HEK293 (cell line): ENCODE measurements at regions not wholly inside any gene's neighbourhood (a gene's known extent, or its start where the extent isn't known, plus 50 kb on each side); places are given as distances from the start of the nearest gene placed in this dataset.
A peak's percentile ranks its signal among the peaks of the same experiment; 100 is the strongest.

Experiments used
- FEZF1 ChIP-seq: fragments of 450-650 bp; formaldehyde crosslinking; IDR thresholded peaks from 2 replicates; pipeline ENCODE4 v1.5.1; 2016; ENCODE audit warnings: missing biosample characterization, missing genetic modification characterization
- GLI4 ChIP-seq: fragments of 450-650 bp; formaldehyde crosslinking; IDR thresholded peaks from 2 replicates; pipeline ENCODE4 v1.5.1; 2016; ENCODE audit warnings: missing biosample characterization, missing genetic modification characterization
- GLIS1 ChIP-seq: fragments of 450-650 bp; formaldehyde crosslinking; IDR thresholded peaks from 2 replicates; pipeline ENCODE4 v1.5.1; 2016; ENCODE audit warnings: missing biosample characterization, missing genetic modification characterization
- MZF1 ChIP-seq: fragments of 450-650 bp; formaldehyde crosslinking; IDR thresholded peaks from 2 replicates; pipeline ENCODE4 v1.5.1; 2017; ENCODE audit warnings: missing biosample characterization, missing genetic modification characterization, borderline replicate concordance
- PBX3 ChIP-seq: sonication (generic); formaldehyde crosslinking; IDR thresholded peaks from 2 replicates; pipeline ENCODE4 v1.8.1; 2022; ENCODE audit warnings: mild to moderate bottlenecking, moderate library complexity, missing genetic modification reagents
- PRDM1 ChIP-seq: fragments of 450-650 bp; formaldehyde crosslinking; IDR thresholded peaks from 2 replicates; pipeline ENCODE4; 2016; ENCODE audit warnings: missing biosample characterization, missing genetic modification characterization
- YY1 ChIP-seq: fragments of 450-650 bp; formaldehyde crosslinking; IDR thresholded peaks from 2 replicates; pipeline ENCODE4 v1.5.1; 2018; ENCODE audit warnings: missing biosample characterization, missing genetic modification characterization
- ZBTB17 ChIP-seq: fragments of 450-650 bp; formaldehyde crosslinking; IDR thresholded peaks from 2 replicates; pipeline ENCODE4 v1.5.1; 2016; ENCODE audit warnings: missing biosample characterization, missing genetic modification characterization
- ZBTB8A ChIP-seq: fragments of 450-650 bp; formaldehyde crosslinking; IDR thresholded peaks from 2 replicates; pipeline ENCODE4 v1.5.1; 2016; ENCODE audit warnings: missing biosample characterization, missing genetic modification characterization
- ZFP69B ChIP-seq: fragments of 450-650 bp; formaldehyde crosslinking; IDR thresholded peaks from 2 replicates; pipeline ENCODE4 v1.5.1; 2016; ENCODE audit warnings: missing biosample characterization, missing genetic modification characterization
- ZNF112 ChIP-seq: fragments of 450-650 bp; formaldehyde crosslinking; IDR thresholded peaks from 2 replicates; pipeline ENCODE4 v1.5.0; 2017; ENCODE audit warnings: missing biosample characterization, missing genetic modification characterization
- ZNF155 ChIP-seq: fragments of 450-650 bp; formaldehyde crosslinking; IDR thresholded peaks from 2 replicates; pipeline ENCODE4 v1.5.1; 2016; ENCODE audit warnings: missing biosample characterization, missing genetic modification characterization
- ZNF175 ChIP-seq: fragments of 450-650 bp; formaldehyde crosslinking; IDR thresholded peaks from 2 replicates; pipeline ENCODE4 v1.5.1; 2016; ENCODE audit warnings: missing biosample characterization, missing genetic modification characterization
- ZNF202 ChIP-seq: fragments of 450-650 bp; formaldehyde crosslinking; IDR thresholded peaks from 2 replicates; pipeline ENCODE4 v1.5.1; 2016; ENCODE audit warnings: missing biosample characterization, missing genetic modification characterization, borderline replicate concordance
- ZNF214 ChIP-seq: fragments of 450-650 bp; formaldehyde crosslinking; IDR thresholded peaks from 2 replicates; pipeline ENCODE4 v1.5.1; 2017; ENCODE audit warnings: missing biosample characterization, mild to moderate bottlenecking, missing genetic modification characterization, borderline replicate concordance
- ZNF23 ChIP-seq: fragments of 450-650 bp; formaldehyde crosslinking; IDR thresholded peaks from 2 replicates; pipeline ENCODE4 v1.5.1; 2016; ENCODE audit warnings: missing biosample characterization, missing genetic modification characterization, borderline replicate concordance
- ZNF239 ChIP-seq: fragments of 450-650 bp; formaldehyde crosslinking; IDR thresholded peaks from 2 replicates; pipeline ENCODE4 v1.5.1; 2016; ENCODE audit warnings: missing biosample characterization, missing genetic modification characterization
- ZNF341 ChIP-seq: fragments of 450-650 bp; formaldehyde crosslinking; IDR thresholded peaks from 2 replicates; pipeline ENCODE4; 2016; ENCODE audit warnings: low read depth, missing biosample characterization, missing genetic modification characterization
- ZNF362 ChIP-seq: fragments of 450-650 bp; formaldehyde crosslinking; IDR thresholded peaks from 2 replicates; pipeline ENCODE4 v1.5.1; 2016; ENCODE audit warnings: missing biosample characterization, missing genetic modification characterization
- ZNF366 ChIP-seq: fragments of 450-650 bp; formaldehyde crosslinking; conservative IDR thresholded peaks from 2 replicates; pipeline ENCODE4 v1.5.1; 2016; ENCODE audit warnings: missing biosample characterization, missing genetic modification characterization
- ZNF518A ChIP-seq: fragments of 450-650 bp; formaldehyde crosslinking; conservative IDR thresholded peaks from 2 replicates; pipeline ENCODE4 v1.5.1; 2016; ENCODE audit warnings: low read depth, missing biosample characterization, missing genetic modification characterization
- ZNF544 ChIP-seq: fragments of 450-650 bp; formaldehyde crosslinking; IDR thresholded peaks from 2 replicates; pipeline ENCODE4 v1.5.0; 2017; ENCODE audit warnings: missing biosample characterization, missing genetic modification characterization
- ZNF610 ChIP-seq: fragments of 450-650 bp; formaldehyde crosslinking; IDR thresholded peaks from 2 replicates; pipeline ENCODE4 v1.5.1; 2016; ENCODE audit warnings: missing biosample characterization, missing genetic modification characterization, borderline replicate concordance
- ZNF621 ChIP-seq: fragments of 450-650 bp; formaldehyde crosslinking; IDR thresholded peaks from 2 replicates; pipeline ENCODE4 v1.5.1; 2017; ENCODE audit warnings: missing biosample characterization, missing genetic modification characterization
- ZNF692 ChIP-seq: fragments of 450-650 bp; formaldehyde crosslinking; IDR thresholded peaks from 2 replicates; pipeline ENCODE4 v1.5.1; 2016; ENCODE audit warnings: missing biosample characterization, missing genetic modification characterization
- ZNF776 ChIP-seq: fragments of 450-650 bp; formaldehyde crosslinking; IDR thresholded peaks from 2 replicates; pipeline ENCODE4 v1.5.0; 2017; ENCODE audit warnings: missing biosample characterization, missing genetic modification characterization, borderline replicate concordance
- ZNF830 ChIP-seq: fragments of 450-650 bp; IDR thresholded peaks from 2 replicates; pipeline ENCODE4 v1.5.0; 2018; ENCODE audit warnings: missing biosample characterization, missing genetic modification characterization, low read depth, mild to moderate bottlenecking, moderate library complexity
- ZNF837 ChIP-seq: fragments of 450-650 bp; formaldehyde crosslinking; IDR thresholded peaks from 2 replicates; pipeline ENCODE4 v1.5.1; 2016; ENCODE audit warnings: missing biosample characterization, missing genetic modification characterization
- ZSCAN30 ChIP-seq: fragments of 450-650 bp; IDR thresholded peaks from 2 replicates; pipeline ENCODE4 v1.5.1; 2018; ENCODE audit warnings: missing biosample characterization, mild to moderate bottlenecking, missing genetic modification characterization, moderate library complexity
- ZSCAN4 ChIP-seq: fragments of 450-650 bp; formaldehyde crosslinking; IDR thresholded peaks from 2 replicates; pipeline ENCODE4 v1.5.1; 2017; ENCODE audit warnings: missing biosample characterization, missing genetic modification characterization

GRCh38 chr5:134466241-134467069 lies 54.8 kb upstream of the CDKN2AIPNL start (continued):
- no peak for TF ChIP-seq GLI4 (tag by site-specific recombination)
- TF ChIP-seq ZBTB8A (tag by site-specific recombination) = peak; percentile 63
- no peak for TF ChIP-seq ZNF837 (tag by site-specific recombination)
- TF ChIP-seq ZSCAN4 (tag by site-specific recombination) = no peak
- TF ChIP-seq ZFP69B (tag by site-specific recombination) = 0 out of 2 replicates have a peak, but pooled peaks have one; percentile 47
- TF ChIP-seq ZNF341 (tag by site-specific recombination) = no peak; the same call in 1 of the 2 replicates
- TF ChIP-seq ZSCAN30 (tag by site-specific recombination) = peak; percentile 28; the same call in 1 of the 2 replicates
- peak; percentile 85 for TF ChIP-seq ZNF776 (tag by site-specific recombination)
- TF ChIP-seq PRDM1 (tag by site-specific recombination) = no peak
- TF ChIP-seq ZNF692 (tag by site-specific recombination) = peak; percentile 66; the same call in 1 of the 2 replicates
- TF ChIP-seq ZNF621 (tag by site-specific recombination) = peak; percentile 67; the same call in 1 of the 2 replicates
- peak; percentile 73; the same call in 1 of the 2 replicates for TF ChIP-seq MZF1
- no peak for TF ChIP-seq ZNF175
- no peak for TF ChIP-seq YY1
- TF ChIP-seq ZNF544 (tag by site-specific recombination) = peak; percentile 98
- TF ChIP-seq ZNF23 = no peak
- TF ChIP-seq ZNF155 = no peak
- TF ChIP-seq GLIS1 = peak; percentile 84
- TF ChIP-seq ZNF830 (tag by site-specific recombination) = no peak
- TF ChIP-seq ZNF366 = peak; percentile 70; the same call in 1 of the 2 replicates
- TF ChIP-seq FEZF1 (tag by site-specific recombination) = peak; percentile 12; the same call in 1 of the 2 replicates
- TF ChIP-seq PBX3 (CRISPR knock-in tag) = no peak
- TF ChIP-seq ZNF202 (tag by site-specific recombination) = no peak
- TF ChIP-seq ZBTB17 (tag by site-specific recombination) = peak; percentile 81
- no peak; the same call in 1 of the 2 replicates for TF ChIP-seq ZNF610 (tag by site-specific recombination)
- no peak for TF ChIP-seq ZNF362
- no peak for TF ChIP-seq ZNF239 (tag by site-specific recombination)
- 0 out of 2 replicates have a peak, but pooled peaks have one; percentile 16 for TF ChIP-seq ZNF518A (tag by site-specific recombination)
- TF ChIP-seq ZNF214 (tag by site-specific recombination) = no peak
- TF ChIP-seq ZNF112 (tag by site-specific recombination) = peak; percentile 92
